ENCODE measurements at regions not wholly inside any gene's neighbourhood (a gene's known extent, or its start where the extent isn't known, plus 50 kb on each side); places are given as distances from the start of the nearest gene placed in this dataset.

- Histone ChIP-seq H2AFZ (ENCODE audit: low read length) (no peak overlapping the region), H3K79me1 (ENCODE audit: insufficient read depth, low read depth, low read length, poor library complexity, severe bottlenecking) (no peaks in the 10 kb centered on the region), H3K23me2 (ENCODE audit: insufficient read length, low read depth, low read length, poor library complexity, severe bottlenecking) (no peaks in the 10 kb centered on the region), H4K20me1 (ENCODE audit: control insufficient read depth, insufficient read depth, insufficient read length) (no peaks in the 10 kb centered on the region), H3K9me3 (ENCODE audit: control insufficient read depth, low read depth, low read length) (no peaks in the 10 kb centered on the region), H3K14ac (ENCODE audit: insufficient read depth, low read length) (no peak overlapping the region), H3K27ac (ENCODE audit: insufficient read length, low read depth, low read length) (no peak overlapping the region), H3K4ac (ENCODE audit: low read depth, low read length) (no peak overlapping the region), H3K4me1 (ENCODE audit: insufficient read depth, low read length) (no peaks in the 10 kb centered on the region), H3K9ac (ENCODE audit: extremely low read depth, insufficient read length, low read length) (no peak overlapping the region), H3K4me2 (ENCODE audit: insufficient read depth, insufficient read length, low read length) (no peak overlapping the region), H2BK120ac (ENCODE audit: low read depth, low read length, poor library complexity, severe bottlenecking) (no peak overlapping the region), H4K8ac (replicated peaks; ENCODE audit: insufficient read length, low read depth, low read length) (no peak overlapping the region), H2AK5ac (ENCODE audit: insufficient read length, low read length) (no peak overlapping the region), H3K56ac (ENCODE audit: insufficient read length, low read depth, low read length) (no peak overlapping the region), H3K27me3 (ENCODE audit: insufficient read depth, low read length) (no peaks in the 10 kb centered on the region), H3K18ac (ENCODE audit: insufficient read length, low read depth, low read length) (no peak overlapping the region), H4K91ac (ENCODE audit: insufficient read length, low read depth, low read length) (no peak overlapping the region), H2BK20ac (ENCODE audit: low read depth, low read length, poor library complexity, severe bottlenecking) (no peak overlapping the region), H3T11ph (ENCODE audit: low read length) (no peak overlapping the region), H3K23ac (ENCODE audit: insufficient read length, low read depth, low read length) (no peak overlapping the region), H2BK5ac (ENCODE audit: insufficient read length, low read length) (no peak overlapping the region), H2BK12ac (ENCODE audit: insufficient read length, low read depth, low read length) (no peak overlapping the region), H2BK15ac (ENCODE audit: low read depth, low read length) (no peak overlapping the region), H3K79me2 (ENCODE audit: insufficient read depth, low read length) (no peaks in the 10 kb centered on the region), H4K5ac (ENCODE audit: insufficient read length, low read depth, low read length) (no peak overlapping the region)
- WGBS (ENCODE audit: extremely low coverage, insufficient read length, low lambda C conversion rate), result no CpG with 5 or more reads among the region's 2 CpGs
- TF ChIP-seq, protein P1, sequence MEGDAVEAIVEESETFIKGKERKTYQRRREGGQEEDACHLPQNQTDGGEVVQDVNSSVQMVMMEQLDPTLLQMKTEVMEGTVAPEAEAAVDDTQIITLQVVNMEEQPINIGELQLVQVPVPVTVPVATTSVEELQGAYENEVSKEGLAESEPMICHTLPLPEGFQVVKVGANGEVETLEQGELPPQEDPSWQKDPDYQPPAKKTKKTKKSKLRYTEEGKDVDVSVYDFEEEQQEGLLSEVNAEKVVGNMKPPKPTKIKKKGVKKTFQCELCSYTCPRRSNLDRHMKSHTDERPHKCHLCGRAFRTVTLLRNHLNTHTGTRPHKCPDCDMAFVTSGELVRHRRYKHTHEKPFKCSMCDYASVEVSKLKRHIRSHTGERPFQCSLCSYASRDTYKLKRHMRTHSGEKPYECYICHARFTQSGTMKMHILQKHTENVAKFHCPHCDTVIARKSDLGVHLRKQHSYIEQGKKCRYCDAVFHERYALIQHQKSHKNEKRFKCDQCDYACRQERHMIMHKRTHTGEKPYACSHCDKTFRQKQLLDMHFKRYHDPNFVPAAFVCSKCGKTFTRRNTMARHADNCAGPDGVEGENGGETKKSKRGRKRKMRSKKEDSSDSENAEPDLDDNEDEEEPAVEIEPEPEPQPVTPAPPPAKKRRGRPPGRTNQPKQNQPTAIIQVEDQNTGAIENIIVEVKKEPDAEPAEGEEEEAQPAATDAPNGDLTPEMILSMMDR (conservative IDR thresholded peaks at IDR 0.05), result no peak
- DNase-seq, result no peak
- no peak overlapping the region for H3K27ac Mint-ChIP-seq
- peaks cover 2% of the 10 kb centered on the region; the same call in 1 of the 2 replicates for H3K27me3 Mint-ChIP-seq (ENCODE audit: low read depth)
- no peaks in the 10 kb centered on the region for H3K9me3 Mint-ChIP-seq
- H3K36me3 Mint-ChIP-seq (ENCODE audit: insufficient read depth in 1 of 3, low read depth in 3 of 3), result no peaks in the 10 kb centered on the region
- H3K4me1 Mint-ChIP-seq, result no peaks in the 10 kb centered on the region
- no peak overlapping the region for H3K4me3 Mint-ChIP-seq
Observed at GRCh38 chr6:79832723-79833122, 114.6 kb downstream of the ELOVL4 start.

Measured in H9 (cell line).